ENCODE measurements at regions not wholly inside any gene's neighbourhood (a gene's known extent, or its start where the extent isn't known, plus 50 kb on each side); places are given as distances from the start of the nearest gene placed in this dataset.

GRCh38 chr1:55316947-55317662, 101.9 kb upstream of the USP24 start:
- TF ChIP-seq CTCF (conservative IDR thresholded peaks at IDR 0.05; ENCODE audit: low read depth, low read length) (no peak), EZH2 (IDR thresholded peaks at IDR 0.05; ENCODE audit: low read length, unreplicated experiment) (no peak), EZH2phosphoT487 (IDR thresholded peaks at IDR 0.05; ENCODE audit: borderline replicate concordance, low read length) (no peak)
